Pancreas (tissue), 10 donors: ENCODE measurements at regions not wholly inside any gene's neighbourhood (a gene's known extent, or its start where the extent isn't known, plus 50 kb on each side); places are given as distances from the start of the nearest gene placed in this dataset.

ENCODE experiments used
- ATAC-seq, 4 donors: fragments of 200-7000 bp; cut with Tn5 transposase; one replicate each; pipeline versions ENCODE4 v1.8.0 to v1.9.1; 2020; ENCODE audit warnings: mild to moderate bottlenecking in 4 of 4, moderate library complexity in 4 of 4
- DNase-seq, 6 donors: peaks; one replicate each; pipeline ENCODE4 v3.0.0-alpha.2; 2020
- FAIRE-seq: peaks from 2 replicates; lab custom pipeline; 2012; peaks lifted over from hg19 to GRCh38; lab: Jason Lieb, UNC
- H3K27ac ChIP-seq, 4 donors: fragments of 200-600 bp; sonication (generic); 1 replicate in 3 of 4; 2 replicates in 1 of 4; pipeline versions ENCODE4 v1.5.0 to v1.8.0; 2020
- H3K27me3 ChIP-seq, 4 donors: fragments of 200-600 bp; one replicate each; pipeline ENCODE4 v1.8.0; 2021
- H3K36me3 ChIP-seq, 3 donors: fragments of 200-600 bp; sonication (generic) in 1 of 3; one replicate each; pipeline versions ENCODE4 v1.5.0 to v1.8.0; 2020 to 2021
- H3K4me1 ChIP-seq, 3 donors: fragments of 200-600 bp; one replicate each; pipeline ENCODE4 v1.8.0; 2021
- H3K4me3 ChIP-seq, 4 donors: fragments of 200-600 bp; sonication (generic) in 2 of 4; one replicate each; pipeline versions ENCODE4 v1.5.0 to v1.8.0; 2020 to 2021
- H3K9me3 ChIP-seq, 4 donors: fragments of 200-600 bp; one replicate each; pipeline ENCODE4 v1.8.0; 2021
- WGBS, 2 donors: extraction: QIAGEN DNeasy Blood & Tissue Kit; methylation state at CpG; one replicate each; pipeline ENCODE4 v1.1.7; 2013; 5-methylcytosine and 5-hydroxymethylcytosine counted together
- intact Hi-C, 3 donors: fragments of 100-400 bp; cut with DNase I; formaldehyde crosslinking; loops; one replicate each; pipeline versions ENCODE4 v1.11.1 to v1.14.2; 2022
- TF ChIP-seq, protein P1 (sequence below), 4 donors: fragments of 200-600 bp; sonication (generic) in 3 of 4; IDR thresholded peaks; one replicate each; pipeline versions ENCODE4 v1.5.0 to v1.8.0; 2021; ENCODE audit warnings: antibody characterized with exemption in 4 of 4
- donor health status: healthy with polysubstance abuse.
- donor health status: DM: no; HTN: no; CAD: no; lungs with moderate emphysema.
- donor health status: DM: no; HTN: no; CAD: no.
- donor health status: control.
- donor health status: control.
- donor health status: Bipolar disorder and iron deficiency.
- donor health status: DM: yes; HTN: yes; CAD: no.
- donor health status: DM: no; HTN: no; CAD: no.
- donor health status: DM: no; HTN: no; CAD: no.
- donor health status: DM: yes; HTN: yes; CAD: no.

DNA sequence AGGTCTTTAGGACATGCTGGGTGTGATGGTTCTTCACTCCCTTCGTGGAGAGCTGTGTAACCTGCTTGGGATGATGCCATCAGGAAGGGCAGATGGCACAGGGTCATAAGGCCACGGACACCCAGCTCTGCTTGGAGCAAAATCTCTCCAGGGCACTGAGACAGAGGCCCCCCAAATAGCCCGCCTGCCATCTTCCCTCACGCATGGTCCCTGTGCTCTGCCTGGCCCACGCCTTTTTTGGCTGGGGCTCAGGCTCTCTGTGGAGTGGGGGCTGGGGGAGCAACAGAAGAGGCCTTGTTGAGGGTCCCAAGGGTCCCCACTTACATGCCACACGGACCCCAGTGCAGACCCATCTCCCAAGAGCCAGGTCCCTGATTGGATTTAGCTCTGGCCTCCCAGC lies 93.3 kb upstream of the RET start:
- WGBS, 2 donors, result 69 to 74% methylated on average over 6 of the region's 6 CpGs
- DNase-seq, result peak in 1 of 6 donors; percentile 25
- intact Hi-C loops, result no loop called here
- Histone ChIP-seq H3K9me3 (no peaks in the 10 kb centered on the region), H3K4me1 (no peaks in the 10 kb centered on the region), H3K36me3 (no peaks in the 10 kb centered on the region), H3K4me3 (no peak overlapping the region), H3K27me3 (no peaks in the 10 kb centered on the region), H3K27ac (no peak overlapping the region)
- TF ChIP-seq, protein P1, sequence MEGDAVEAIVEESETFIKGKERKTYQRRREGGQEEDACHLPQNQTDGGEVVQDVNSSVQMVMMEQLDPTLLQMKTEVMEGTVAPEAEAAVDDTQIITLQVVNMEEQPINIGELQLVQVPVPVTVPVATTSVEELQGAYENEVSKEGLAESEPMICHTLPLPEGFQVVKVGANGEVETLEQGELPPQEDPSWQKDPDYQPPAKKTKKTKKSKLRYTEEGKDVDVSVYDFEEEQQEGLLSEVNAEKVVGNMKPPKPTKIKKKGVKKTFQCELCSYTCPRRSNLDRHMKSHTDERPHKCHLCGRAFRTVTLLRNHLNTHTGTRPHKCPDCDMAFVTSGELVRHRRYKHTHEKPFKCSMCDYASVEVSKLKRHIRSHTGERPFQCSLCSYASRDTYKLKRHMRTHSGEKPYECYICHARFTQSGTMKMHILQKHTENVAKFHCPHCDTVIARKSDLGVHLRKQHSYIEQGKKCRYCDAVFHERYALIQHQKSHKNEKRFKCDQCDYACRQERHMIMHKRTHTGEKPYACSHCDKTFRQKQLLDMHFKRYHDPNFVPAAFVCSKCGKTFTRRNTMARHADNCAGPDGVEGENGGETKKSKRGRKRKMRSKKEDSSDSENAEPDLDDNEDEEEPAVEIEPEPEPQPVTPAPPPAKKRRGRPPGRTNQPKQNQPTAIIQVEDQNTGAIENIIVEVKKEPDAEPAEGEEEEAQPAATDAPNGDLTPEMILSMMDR (IDR thresholded peaks at IDR 0.05), result no peak
- no peak for FAIRE-seq
- ATAC-seq, result no peak

DNA sequence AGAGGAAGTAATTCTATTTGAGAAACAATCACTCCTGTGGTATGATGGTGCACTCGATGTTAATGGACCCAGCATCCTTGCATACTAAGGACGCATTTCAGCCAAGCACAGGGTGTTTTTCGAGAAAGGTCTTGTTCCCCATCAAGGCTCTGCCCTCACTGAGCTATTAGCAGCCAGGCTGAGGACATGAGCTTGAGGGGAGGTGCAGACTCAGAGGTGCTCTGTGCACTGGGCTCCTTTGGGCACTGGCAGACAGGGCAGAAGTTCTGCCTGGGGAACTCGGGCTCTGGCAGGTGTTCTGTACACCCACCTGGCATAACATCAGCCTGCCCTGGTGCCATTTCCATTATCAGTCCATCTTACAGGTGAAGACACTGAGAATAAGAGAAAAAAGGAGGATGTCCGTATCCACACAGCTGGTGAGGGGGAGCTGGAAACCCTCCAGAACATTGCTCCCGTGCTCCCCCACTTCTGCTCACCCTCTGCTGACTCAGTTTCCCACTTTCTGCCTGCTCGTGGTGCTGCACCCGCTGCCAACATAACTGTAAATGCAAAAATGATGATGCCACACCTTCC lies 92.7 kb upstream of the RET start:
- FAIRE-seq (no peak), ATAC-seq (no peak), DNase-seq (no peak)
- WGBS, 2 donors, result 53 to 59% methylated on average over 8 of the region's 8 CpGs
- Histone ChIP-seq H3K27ac (no peak overlapping the region), H3K36me3 (no peaks in the 10 kb centered on the region), H3K27me3 (no peaks in the 10 kb centered on the region), H3K4me3 (no peak overlapping the region), H3K4me1 (no peaks in the 10 kb centered on the region), H3K9me3 (no peaks in the 10 kb centered on the region)
- intact Hi-C loops, result no loop called here
- TF ChIP-seq, protein P1 (IDR thresholded peaks at IDR 0.05), result no peak

DNA sequence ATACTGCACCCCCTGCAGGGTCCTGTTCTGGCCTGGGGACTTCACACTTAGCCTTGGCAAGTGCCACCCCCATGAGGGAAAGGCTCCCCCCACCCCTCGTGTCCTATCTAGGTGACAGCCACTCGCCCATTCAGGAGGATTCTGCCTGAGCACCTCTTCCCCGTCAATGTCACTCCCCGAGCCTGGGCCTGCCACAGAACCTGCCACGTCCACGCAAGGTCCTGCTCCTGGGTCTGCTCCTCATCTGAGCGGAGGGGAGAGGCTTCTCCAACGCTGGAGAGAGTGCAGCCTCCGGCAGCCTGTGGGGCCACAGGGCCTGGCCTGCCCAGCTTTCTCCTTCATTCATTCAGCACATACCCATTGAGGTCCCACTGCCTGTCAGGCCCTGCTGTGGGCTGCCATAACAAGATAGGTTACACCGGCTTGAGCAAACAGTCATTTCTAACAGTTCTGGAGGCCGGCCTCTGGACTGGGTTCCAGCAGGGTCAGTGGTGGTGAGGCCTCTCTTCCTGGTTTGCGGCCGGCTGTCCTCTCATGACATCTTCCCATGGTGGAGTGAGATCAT lies 92.0 kb upstream of the RET start:
- no peak overlapping the region for H3K27ac ChIP-seq
- ATAC-seq (no peak), DNase-seq (peak in 4 of 6 donors; percentile 4 to 50 (median 29)), FAIRE-seq (no peak)
- no peaks in the 10 kb centered on the region for H3K27me3 ChIP-seq
- H3K4me3 ChIP-seq, result no peak overlapping the region
- no peaks in the 10 kb centered on the region for H3K4me1 ChIP-seq
- H3K9me3 ChIP-seq, result no peaks in the 10 kb centered on the region
- no peaks in the 10 kb centered on the region for H3K36me3 ChIP-seq
- 78 to 84% methylated on average over 13 of the region's 13 CpGs for WGBS, 2 donors
- TF ChIP-seq, protein P1 (IDR thresholded peaks at IDR 0.05), result no peak
- intact Hi-C loops, result no loop called here

DNA sequence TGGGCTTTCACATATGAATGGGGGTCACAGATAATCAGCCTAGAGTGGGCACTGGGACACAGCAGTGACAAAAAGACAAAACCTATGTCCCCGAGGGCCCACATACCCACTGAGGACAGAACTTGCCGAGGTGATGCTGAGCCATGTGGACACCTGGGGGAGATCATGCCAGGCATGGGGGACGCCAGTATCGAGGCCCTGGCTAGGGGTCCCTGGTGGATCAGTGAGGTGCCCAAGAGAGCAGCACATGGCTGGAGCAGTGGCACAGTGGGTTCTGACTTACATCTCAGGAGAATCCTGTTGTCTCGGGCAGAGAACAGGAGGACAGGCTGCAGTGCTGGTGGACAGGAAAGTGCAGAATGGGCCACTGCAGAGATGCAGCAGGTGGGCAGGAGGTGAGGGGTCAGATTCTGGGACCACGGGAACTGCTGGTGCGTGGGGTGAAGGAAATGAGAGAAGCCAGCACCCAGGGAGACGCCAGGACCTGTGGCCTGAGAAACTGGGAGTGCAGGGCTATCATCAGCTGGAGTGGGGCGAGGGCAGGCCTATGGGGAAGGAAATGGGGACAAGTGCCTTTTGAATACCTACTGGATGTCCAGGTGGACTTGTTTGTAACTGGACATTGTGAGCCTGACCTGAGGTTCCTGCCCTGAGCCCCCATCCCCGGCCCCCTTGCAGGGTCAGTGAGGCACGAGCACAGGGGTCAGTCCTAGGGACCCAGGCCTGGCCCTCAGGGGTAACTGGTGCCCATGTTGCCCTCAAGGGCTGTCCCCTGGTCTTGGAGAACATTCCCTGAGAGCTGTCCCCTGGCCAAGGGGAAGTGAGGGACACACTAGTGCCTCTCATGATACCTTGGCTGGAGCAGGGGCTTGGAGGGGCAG lies 91.2 kb upstream of the RET start:
- 72 to 78% methylated on average over 11 of the region's 11 CpGs for WGBS, 2 donors
- intact Hi-C loops, result no loop called here
- ATAC-seq, result no peak
- Histone ChIP-seq H3K27ac (no peak overlapping the region), H3K4me1 (no peaks in the 10 kb centered on the region), H3K36me3 (no peaks in the 10 kb centered on the region), H3K27me3 (no peaks in the 10 kb centered on the region), H3K9me3 (no peaks in the 10 kb centered on the region), H3K4me3 (no peak overlapping the region)
- TF ChIP-seq, protein P1 (IDR thresholded peaks at IDR 0.05), result no peak
- FAIRE-seq, result no peak
- DNase-seq, result peak in 1 of 6 donors; percentile 7
